ENCODE measurements at regions not wholly inside any gene's neighbourhood (a gene's known extent, or its start where the extent isn't known, plus 50 kb on each side); places are given as distances from the start of the nearest gene placed in this dataset.
A peak's percentile ranks its signal among the peaks of the same experiment; 100 is the strongest.

GRCh38 chr3:147757866-147758265 lies 348.7 kb downstream of the ZIC1 start:
- DNase-seq (ENCODE audit: low read depth): no peak

GRCh38 chr3:147758771-147759170 lies 349.6 kb downstream of the ZIC1 start:
- peak; percentile 4 for DNase-seq (ENCODE audit: low read depth)

GRCh38 chr3:147760085-147760484 lies 350.9 kb downstream of the ZIC1 start:
- no peak for DNase-seq (ENCODE audit: low read depth)

- no peak for DNase-seq (ENCODE audit: low read depth)
These were observed 351.8 kb downstream of the ZIC1 start for GRCh38 chr3:147760941-147761340.

- no peak for DNase-seq (ENCODE audit: low read depth)
These were observed 364.0 kb downstream of the ZIC1 start for GRCh38 chr3:147773116-147773630.

- DNase-seq (ENCODE audit: low read depth): no peak
These were observed 366.2 kb downstream of the ZIC1 start for GRCh38 chr3:147775411-147775810.

- no peak for DNase-seq (ENCODE audit: low read depth)
These were observed 366.8 kb downstream of the ZIC1 start for GRCh38 chr3:147775816-147776530.

- DNase-seq (ENCODE audit: low read depth): peak; percentile 5
These were observed 384.7 kb downstream of the ZIC1 start for GRCh38 chr3:147793841-147794240.

GRCh38 chr3:147794596-147794995 lies 385.4 kb downstream of the ZIC1 start:
- no peak for DNase-seq (ENCODE audit: low read depth)

GRCh38 chr3:147795418-147795817 lies 386.3 kb downstream of the ZIC1 start:
- DNase-seq (ENCODE audit: low read depth): no peak

- peak; percentile 20 for DNase-seq (ENCODE audit: low read depth)
These were observed 387.9 kb downstream of the ZIC1 start for GRCh38 chr3:147797095-147797494.

GRCh38 chr3:147799601-147800000 lies 390.4 kb downstream of the ZIC1 start:
- no peak for DNase-seq (ENCODE audit: low read depth)

- DNase-seq (ENCODE audit: low read depth): peak; percentile 6
These were observed 398.6 kb downstream of the ZIC1 start for GRCh38 chr3:147807776-147808175.

GRCh38 chr3:147809206-147809605 lies 400.0 kb downstream of the ZIC1 start:
- DNase-seq (ENCODE audit: low read depth): no peak

GRCh38 chr3:147812186-147812911 lies 403.2 kb downstream of the ZIC1 start:
- DNase-seq (ENCODE audit: low read depth): no peak

- DNase-seq (ENCODE audit: low read depth): no peak
These were observed 404.1 kb downstream of the ZIC1 start for GRCh38 chr3:147813256-147813655.

GRCh38 chr3:147816752-147817151 lies 407.6 kb downstream of the ZIC1 start:
- DNase-seq (ENCODE audit: low read depth): peak; percentile 9

GRCh38 chr3:147832611-147833010 lies 423.4 kb downstream of the ZIC1 start:
- DNase-seq (ENCODE audit: low read depth): no peak

- DNase-seq (ENCODE audit: low read depth): no peak
These were observed 427.2 kb downstream of the ZIC1 start for GRCh38 chr3:147836330-147836729.

- peak; percentile 53 for DNase-seq (ENCODE audit: low read depth)
These were observed 429.5 kb downstream of the ZIC1 start for GRCh38 chr3:147838652-147839051.

GRCh38 chr3:147843331-147843730 lies 434.2 kb downstream of the ZIC1 start:
- peak; percentile 5 for DNase-seq (ENCODE audit: low read depth)

- DNase-seq (ENCODE audit: low read depth): no peak
These were observed 437.1 kb downstream of the ZIC1 start for GRCh38 chr3:147846293-147846692.

GRCh38 chr3:147846854-147847478 lies 437.8 kb downstream of the ZIC1 start:
- no peak for DNase-seq (ENCODE audit: low read depth)
